ENCODE measurements at regions not wholly inside any gene's neighbourhood (a gene's known extent, or its start where the extent isn't known, plus 50 kb on each side); places are given as distances from the start of the nearest gene placed in this dataset.

GRCh38 chr4:96036781-96037180 lies 196.9 kb downstream of the PDHA2 start:
- TF ChIP-seq POLR2AphosphoS5 (IDR thresholded peaks at IDR 0.05) = no peak
- no peak for TF ChIP-seq EP300 (IDR thresholded peaks at IDR 0.05)
- TF ChIP-seq, protein P1, sequence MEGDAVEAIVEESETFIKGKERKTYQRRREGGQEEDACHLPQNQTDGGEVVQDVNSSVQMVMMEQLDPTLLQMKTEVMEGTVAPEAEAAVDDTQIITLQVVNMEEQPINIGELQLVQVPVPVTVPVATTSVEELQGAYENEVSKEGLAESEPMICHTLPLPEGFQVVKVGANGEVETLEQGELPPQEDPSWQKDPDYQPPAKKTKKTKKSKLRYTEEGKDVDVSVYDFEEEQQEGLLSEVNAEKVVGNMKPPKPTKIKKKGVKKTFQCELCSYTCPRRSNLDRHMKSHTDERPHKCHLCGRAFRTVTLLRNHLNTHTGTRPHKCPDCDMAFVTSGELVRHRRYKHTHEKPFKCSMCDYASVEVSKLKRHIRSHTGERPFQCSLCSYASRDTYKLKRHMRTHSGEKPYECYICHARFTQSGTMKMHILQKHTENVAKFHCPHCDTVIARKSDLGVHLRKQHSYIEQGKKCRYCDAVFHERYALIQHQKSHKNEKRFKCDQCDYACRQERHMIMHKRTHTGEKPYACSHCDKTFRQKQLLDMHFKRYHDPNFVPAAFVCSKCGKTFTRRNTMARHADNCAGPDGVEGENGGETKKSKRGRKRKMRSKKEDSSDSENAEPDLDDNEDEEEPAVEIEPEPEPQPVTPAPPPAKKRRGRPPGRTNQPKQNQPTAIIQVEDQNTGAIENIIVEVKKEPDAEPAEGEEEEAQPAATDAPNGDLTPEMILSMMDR (IDR thresholded peaks at IDR 0.05) = no peak
- no peak for TF ChIP-seq POLR2A (IDR thresholded peaks at IDR 0.05)
- Histone ChIP-seq H3K36me3 (no peaks in the 10 kb centered on the region), H3K27me3 (no peaks in the 10 kb centered on the region), H3K9me3 (no peaks in the 10 kb centered on the region), H3K27ac (no peak overlapping the region), H3K4me1 (no peaks in the 10 kb centered on the region), H3K4me3 (no peak overlapping the region)
- DNase-seq (ENCODE audit: low spot score in 2 of 2) = no peak
- 63% methylated on average over 3 of the region's 3 CpGs for WGBS

DNA sequence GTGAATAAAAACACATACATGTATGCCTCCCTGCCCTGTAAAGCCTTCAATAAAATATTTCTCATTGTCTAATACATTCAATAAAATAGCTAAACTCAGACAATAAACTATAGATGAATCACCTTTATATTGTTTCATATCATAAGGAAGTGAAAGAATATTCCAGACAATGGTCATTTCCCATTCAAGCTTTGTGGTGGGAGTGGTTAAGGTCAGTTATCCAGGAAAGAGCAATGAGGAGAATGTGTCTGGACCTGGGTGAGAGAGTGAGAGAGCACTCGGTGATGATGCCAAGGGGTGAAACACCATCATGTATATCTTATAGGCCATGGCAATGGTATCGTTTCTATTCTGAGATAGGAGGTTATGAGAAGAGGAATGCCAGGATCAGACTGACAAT lies 197.8 kb downstream of the PDHA2 start:
- TF ChIP-seq POLR2A (IDR thresholded peaks at IDR 0.05) (no peak), POLR2AphosphoS5 (IDR thresholded peaks at IDR 0.05) (no peak), EP300 (IDR thresholded peaks at IDR 0.05) (no peak)
- TF ChIP-seq, protein P1 (IDR thresholded peaks at IDR 0.05) = no peak
- Histone ChIP-seq H3K4me1 (no peaks in the 10 kb centered on the region), H3K9me3 (no peaks in the 10 kb centered on the region), H3K27me3 (no peaks in the 10 kb centered on the region), H3K36me3 (no peaks in the 10 kb centered on the region), H3K4me3 (no peak overlapping the region), H3K27ac (no peak overlapping the region)
- no peak for DNase-seq (ENCODE audit: low spot score in 2 of 2)
- 93% methylated on average over 2 of the region's 2 CpGs for WGBS

DNA sequence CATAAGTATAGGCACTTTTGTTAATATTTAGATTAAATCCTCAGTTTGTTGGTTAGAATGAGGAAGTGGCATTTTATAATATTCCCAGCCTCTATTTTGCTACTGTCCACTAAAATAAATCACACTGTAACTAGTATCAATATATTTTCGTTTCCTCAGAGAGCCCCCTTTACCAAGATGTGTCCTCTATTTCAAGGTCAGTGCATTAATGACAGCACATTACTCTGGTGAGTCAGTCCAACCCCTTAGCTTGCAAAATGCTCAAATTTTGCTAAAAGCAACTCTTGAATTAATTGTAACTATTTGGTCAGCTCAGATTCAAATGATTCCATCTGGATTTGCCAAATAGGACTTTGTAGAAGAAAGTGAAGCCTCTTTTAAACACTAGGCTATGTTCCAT lies 199.3 kb downstream of the PDHA2 start:
- 51% methylated on average over 1 of the region's 1 CpG for WGBS
- H3K27me3 ChIP-seq = no peaks in the 10 kb centered on the region
- no peak overlapping the region for H3K4me3 ChIP-seq
- H3K27ac ChIP-seq = no peak overlapping the region
- no peak for TF ChIP-seq POLR2A (IDR thresholded peaks at IDR 0.05)
- TF ChIP-seq EP300 (IDR thresholded peaks at IDR 0.05) = no peak
- TF ChIP-seq, protein P1 (IDR thresholded peaks at IDR 0.05) = no peak
- no peak for TF ChIP-seq POLR2AphosphoS5 (IDR thresholded peaks at IDR 0.05)
- no peaks in the 10 kb centered on the region for H3K9me3 ChIP-seq
- DNase-seq (ENCODE audit: low spot score in 2 of 2) = no peak
- H3K4me1 ChIP-seq = no peaks in the 10 kb centered on the region
- no peaks in the 10 kb centered on the region for H3K36me3 ChIP-seq

DNA sequence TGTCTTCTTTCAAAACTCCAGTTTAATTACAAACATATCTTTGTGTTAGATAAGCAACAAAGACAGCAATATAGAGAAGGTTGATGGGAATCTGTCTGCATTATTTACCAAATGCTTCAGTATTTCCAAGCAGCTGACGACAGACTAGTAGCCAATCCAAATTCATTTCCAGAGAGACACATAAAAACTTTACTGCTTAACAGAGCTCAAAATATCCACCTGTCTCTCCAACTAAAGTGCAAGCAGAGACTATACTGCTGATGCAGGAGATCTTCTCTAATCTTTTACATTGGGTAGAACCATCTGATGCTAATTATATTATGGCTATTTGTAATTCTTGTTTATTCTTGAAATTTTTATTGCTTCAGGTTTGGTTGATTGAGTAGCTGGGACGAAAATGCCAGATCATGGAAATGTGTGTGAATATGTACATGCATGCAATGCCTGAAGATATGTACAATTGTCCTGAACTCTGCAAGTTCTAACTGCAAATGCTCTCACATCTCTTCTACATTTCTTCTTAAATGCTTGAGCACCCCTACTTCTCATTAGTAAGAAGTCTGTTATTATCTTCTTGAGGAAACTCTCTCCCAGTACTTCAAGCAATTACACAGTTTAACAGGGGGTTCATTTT lies 200.0 kb downstream of the PDHA2 start:
- 34% methylated on average over 2 of the region's 2 CpGs for WGBS

GRCh38 chr4:96044971-96045370 lies 205.1 kb downstream of the PDHA2 start:
- no peak overlapping the region for H3K27ac ChIP-seq
- TF ChIP-seq, protein P1 (IDR thresholded peaks at IDR 0.05) = no peak
- TF ChIP-seq POLR2AphosphoS5 (IDR thresholded peaks at IDR 0.05) = no peak
- no peak for TF ChIP-seq POLR2A (IDR thresholded peaks at IDR 0.05)
- TF ChIP-seq EP300 (IDR thresholded peaks at IDR 0.05) = no peak
- 92% methylated on average over 4 of the region's 4 CpGs for WGBS
- no peak for DNase-seq (ENCODE audit: low spot score in 2 of 2)
- H3K4me1 ChIP-seq = no peaks in the 10 kb centered on the region
- no peak overlapping the region for H3K4me3 ChIP-seq
- no peaks in the 10 kb centered on the region for H3K27me3 ChIP-seq
- no peaks in the 10 kb centered on the region for H3K36me3 ChIP-seq
- H3K9me3 ChIP-seq = no peaks in the 10 kb centered on the region

More for the DNA sequence above, 200.0 kb downstream of the PDHA2 start:
- DNase-seq (ENCODE audit: low spot score in 2 of 2) = no peak
- TF ChIP-seq EP300 (IDR thresholded peaks at IDR 0.05) (no peak), POLR2AphosphoS5 (IDR thresholded peaks at IDR 0.05) (no peak), POLR2A (IDR thresholded peaks at IDR 0.05) (no peak)
- TF ChIP-seq, protein P1 (IDR thresholded peaks at IDR 0.05) = no peak
- H3K9me3 ChIP-seq = no peaks in the 10 kb centered on the region
- H3K27ac ChIP-seq = no peak overlapping the region
- H3K36me3 ChIP-seq = no peaks in the 10 kb centered on the region
- no peaks in the 10 kb centered on the region for H3K27me3 ChIP-seq
- H3K4me1 ChIP-seq = no peaks in the 10 kb centered on the region
- no peak overlapping the region for H3K4me3 ChIP-seq

All from suprapubic skin (tissue), 4 donors.